ENCODE measurements at regions not wholly inside any gene's neighbourhood (a gene's known extent, or its start where the extent isn't known, plus 50 kb on each side); places are given as distances from the start of the nearest gene placed in this dataset.

GRCh38 chr18:45539491-45539891, 75.8 kb upstream of the SLC14A2 start:
- Mint-ChIP-seq H3K36me3 (ENCODE audit: low read depth) (no peaks in the 10 kb centered on the region), H3K4me3 (no peak overlapping the region), H3K27ac (no peak overlapping the region), H3K9me3 (no peaks in the 10 kb centered on the region), H3K4me1 (no peaks in the 10 kb centered on the region), H3K27me3 (peaks cover 5% of the 10 kb centered on the region)
- DNase-seq, result no peak
- POLR2A ChIA-PET, result no interaction called here
- CTCF ChIA-PET, result no interaction called here

- Mint-ChIP-seq H3K27me3 (peaks cover 5% of the 10 kb centered on the region), H3K36me3 (ENCODE audit: low read depth) (no peaks in the 10 kb centered on the region), H3K4me3 (no peak overlapping the region), H3K27ac (no peak overlapping the region), H3K9me3 (no peaks in the 10 kb centered on the region), H3K4me1 (no peaks in the 10 kb centered on the region)
- DNase-seq, result no peak
- CTCF ChIA-PET, result no interaction called here
- POLR2A ChIA-PET, result no interaction called here
Observed at GRCh38 chr18:45540125-45540524, 75.2 kb upstream of the SLC14A2 start.

DNA sequence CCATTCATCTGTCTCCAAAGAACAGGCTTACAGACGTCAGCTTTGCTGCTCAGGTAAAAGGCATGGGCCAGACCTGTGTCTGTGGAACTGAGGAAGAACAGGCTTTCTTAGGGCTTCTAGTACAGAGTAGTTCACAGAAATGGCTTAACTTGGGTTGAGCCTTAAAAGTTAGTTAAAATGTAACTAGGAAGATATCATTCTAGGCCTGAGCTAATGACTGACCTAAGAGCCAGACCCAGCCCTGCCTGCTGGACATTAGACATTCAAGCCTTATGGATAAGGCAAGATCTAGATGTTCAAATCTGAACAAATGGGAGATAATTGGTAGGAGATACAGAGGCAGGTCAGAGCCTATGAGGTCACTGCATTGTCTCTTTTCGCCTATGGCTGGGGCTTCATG, 73.9 kb upstream of the SLC14A2 start:
- no peak overlapping the region for H3K4me3 Mint-ChIP-seq
- POLR2A ChIA-PET, result no interaction called here
- H3K4me1 Mint-ChIP-seq, result no peaks in the 10 kb centered on the region
- CTCF ChIA-PET, result no interaction called here
- no peaks in the 10 kb centered on the region for H3K9me3 Mint-ChIP-seq
- no peak overlapping the region for H3K27ac Mint-ChIP-seq
- DNase-seq, result no peak
- no peaks in the 10 kb centered on the region for H3K36me3 Mint-ChIP-seq (ENCODE audit: low read depth)
- peaks cover 5% of the 10 kb centered on the region for H3K27me3 Mint-ChIP-seq

DNA sequence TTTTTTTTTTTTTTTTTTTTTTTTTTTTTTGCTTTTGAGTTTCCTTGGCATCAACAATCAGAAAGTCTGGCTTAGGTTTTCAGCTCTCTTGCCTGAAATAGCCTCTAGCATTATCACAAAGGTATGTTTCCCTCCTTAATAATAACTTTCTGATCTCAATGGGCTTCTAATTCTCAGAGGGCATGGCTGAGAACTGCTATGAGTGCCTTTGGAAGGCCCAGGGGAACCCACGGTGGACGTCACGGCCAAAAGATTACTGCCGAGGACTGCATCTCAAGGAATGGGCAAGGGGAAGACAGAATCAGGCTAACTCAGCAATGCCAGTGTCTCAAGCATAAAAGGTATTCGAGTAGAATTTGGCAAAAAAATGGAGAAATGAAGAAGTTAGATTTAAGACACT, 73.2 kb upstream of the SLC14A2 start:
- Mint-ChIP-seq H3K4me3 (no peak overlapping the region), H3K4me1 (no peaks in the 10 kb centered on the region), H3K36me3 (ENCODE audit: low read depth) (no peaks in the 10 kb centered on the region), H3K27me3 (peaks cover 3% of the 10 kb centered on the region), H3K27ac (no peak overlapping the region), H3K9me3 (no peaks in the 10 kb centered on the region)
- DNase-seq, result no peak
- POLR2A ChIA-PET, result no interaction called here
- CTCF ChIA-PET, result no interaction called here

DNA sequence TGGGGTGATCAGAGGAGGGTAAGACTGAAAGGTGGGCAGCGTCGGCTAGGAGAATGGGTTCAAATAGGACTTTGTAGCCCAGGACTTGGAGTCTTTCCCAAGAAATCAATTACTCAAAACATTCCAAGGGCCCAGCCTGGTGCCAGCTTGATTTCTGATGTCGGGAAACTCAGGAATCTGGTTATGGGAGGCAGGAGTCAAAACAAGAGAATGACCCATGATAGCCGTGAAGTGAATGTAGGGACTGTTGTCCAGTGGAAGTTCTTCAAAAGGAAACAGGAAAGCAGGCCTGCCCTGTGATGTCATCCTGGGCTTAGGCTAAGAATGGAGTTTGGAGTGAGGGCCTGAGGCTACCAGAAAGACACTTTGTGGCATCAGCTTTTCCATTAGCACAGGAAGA, 67.4 kb upstream of the SLC14A2 start:
- H3K9me3 Mint-ChIP-seq, result no peaks in the 10 kb centered on the region
- H3K27me3 Mint-ChIP-seq, result peaks cover 3% of the 10 kb centered on the region
- ChIA-PET POLR2A (no interaction called here), CTCF (no interaction called here)
- DNase-seq, result no peak
- no peak overlapping the region for H3K27ac Mint-ChIP-seq
- no peak overlapping the region for H3K4me3 Mint-ChIP-seq
- no peaks in the 10 kb centered on the region for H3K36me3 Mint-ChIP-seq (ENCODE audit: low read depth)
- H3K4me1 Mint-ChIP-seq, result no peaks in the 10 kb centered on the region

DNA sequence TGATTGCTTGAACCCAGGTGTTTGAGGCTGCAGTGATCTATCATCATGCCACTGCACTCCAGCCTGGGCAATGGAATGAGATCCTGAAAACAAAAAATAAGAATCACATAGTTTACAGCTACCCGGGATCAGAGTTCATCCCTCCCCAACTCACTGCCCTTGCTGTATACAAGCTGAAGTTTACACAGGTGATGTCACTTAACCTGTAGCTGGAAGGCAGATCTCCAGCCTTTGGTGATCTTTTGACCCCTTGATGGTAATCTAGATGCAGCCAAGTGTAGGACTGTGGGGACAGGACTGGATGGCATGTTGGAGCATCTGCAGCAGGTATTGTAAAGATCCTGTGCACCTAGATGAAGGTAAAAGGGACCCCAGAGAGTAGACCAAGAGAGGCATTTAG, 66.7 kb upstream of the SLC14A2 start:
- Mint-ChIP-seq H3K4me3 (no peak overlapping the region), H3K36me3 (ENCODE audit: low read depth) (no peaks in the 10 kb centered on the region), H3K9me3 (no peaks in the 10 kb centered on the region), H3K27ac (no peak overlapping the region), H3K27me3 (peaks cover 3% of the 10 kb centered on the region), H3K4me1 (no peaks in the 10 kb centered on the region)
- CTCF ChIA-PET, result no interaction called here
- DNase-seq, result no peak
- POLR2A ChIA-PET, result no interaction called here

- CTCF ChIA-PET, result no interaction called here
- H3K27ac Mint-ChIP-seq, result no peak overlapping the region
- H3K9me3 Mint-ChIP-seq, result no peaks in the 10 kb centered on the region
- H3K27me3 Mint-ChIP-seq, result peaks cover 3% of the 10 kb centered on the region
- DNase-seq, result no peak
- POLR2A ChIA-PET, result no interaction called here
- H3K4me1 Mint-ChIP-seq, result no peaks in the 10 kb centered on the region
- H3K36me3 Mint-ChIP-seq (ENCODE audit: low read depth), result no peaks in the 10 kb centered on the region
- no peak overlapping the region for H3K4me3 Mint-ChIP-seq
Observed at GRCh38 chr18:45549290-45549689, 66.0 kb upstream of the SLC14A2 start.

GRCh38 chr18:45551142-45551815, 64.0 kb upstream of the SLC14A2 start:
- Mint-ChIP-seq H3K4me3 (no peak overlapping the region), H3K27me3 (peaks cover 3% of the 10 kb centered on the region), H3K27ac (no peak overlapping the region), H3K36me3 (ENCODE audit: low read depth) (no peaks in the 10 kb centered on the region), H3K9me3 (no peaks in the 10 kb centered on the region), H3K4me1 (no peaks in the 10 kb centered on the region)
- ChIA-PET POLR2A (no interaction called here), CTCF (interaction anchor here (0.6 kb wide), 1 partner anchor 42 kb away, joined by 5 read pairs; no protein-coding TSS in a partner anchor)
- no peak for DNase-seq

DNA sequence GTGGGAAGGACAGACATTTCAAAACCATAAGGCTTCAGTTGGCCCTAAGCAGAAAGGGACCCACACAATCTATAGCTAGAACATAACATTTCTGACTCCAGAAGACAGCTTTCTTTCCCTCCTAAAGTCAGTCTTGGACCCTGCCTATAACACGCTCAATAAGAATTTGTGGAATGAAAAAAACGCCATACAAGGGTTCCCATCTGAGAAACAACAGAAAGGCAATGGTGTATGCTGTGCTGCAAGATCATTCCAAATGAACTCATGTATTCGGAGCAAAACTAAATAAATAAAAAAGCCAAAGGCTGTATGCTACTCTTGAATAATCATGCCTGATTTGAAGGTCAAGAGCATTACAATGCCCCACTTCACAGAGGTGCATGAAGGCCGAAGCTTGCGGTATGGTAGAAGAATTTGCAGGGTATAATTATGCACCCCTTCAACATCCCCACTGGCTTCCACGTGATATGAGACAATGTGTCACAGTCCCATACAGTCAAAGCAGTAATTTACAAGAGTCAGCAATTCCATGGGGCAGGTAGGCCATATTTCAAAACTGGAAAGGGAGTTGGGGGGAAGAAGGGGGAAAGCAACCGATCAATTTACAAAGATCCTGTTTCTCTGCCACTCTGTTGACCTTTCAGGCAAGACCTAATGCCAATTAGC, 61.4 kb upstream of the SLC14A2 start:
- DNase-seq, result no peak
- Mint-ChIP-seq H3K4me1 (no peaks in the 10 kb centered on the region), H3K9me3 (no peaks in the 10 kb centered on the region), H3K27me3 (peaks cover 3% of the 10 kb centered on the region), H3K36me3 (ENCODE audit: low read depth) (no peaks in the 10 kb centered on the region), H3K4me3 (no peak overlapping the region), H3K27ac (no peak overlapping the region)
- POLR2A ChIA-PET, result no interaction called here
- CTCF ChIA-PET, result no interaction called here

GRCh38 chr18:45554389-45554737, 60.9 kb upstream of the SLC14A2 start:
- H3K9me3 Mint-ChIP-seq, result no peaks in the 10 kb centered on the region
- ChIA-PET CTCF (no interaction called here), POLR2A (no interaction called here)
- H3K36me3 Mint-ChIP-seq (ENCODE audit: low read depth), result no peaks in the 10 kb centered on the region
- no peak overlapping the region for H3K4me3 Mint-ChIP-seq
- H3K27me3 Mint-ChIP-seq, result peaks cover 3% of the 10 kb centered on the region
- no peaks in the 10 kb centered on the region for H3K4me1 Mint-ChIP-seq
- H3K27ac Mint-ChIP-seq, result no peak overlapping the region
- DNase-seq, result no peak

- Mint-ChIP-seq H3K9me3 (no peaks in the 10 kb centered on the region), H3K27me3 (peaks cover 3% of the 10 kb centered on the region), H3K36me3 (ENCODE audit: low read depth) (no peaks in the 10 kb centered on the region), H3K4me1 (no peaks in the 10 kb centered on the region), H3K27ac (no peak overlapping the region), H3K4me3 (no peak overlapping the region)
- no peak for DNase-seq
- ChIA-PET POLR2A (no interaction called here), CTCF (interaction anchor here (1.9 kb wide), 1 partner anchor 23 kb away, joined by 4 read pairs; no protein-coding TSS in a partner anchor)
Observed at GRCh38 chr18:45556222-45556621, 59.1 kb upstream of the SLC14A2 start.

GRCh38 chr18:45557287-45557686, 58.0 kb upstream of the SLC14A2 start:
- CTCF ChIA-PET, result interaction anchor here (1.9 kb wide), 1 partner anchor 22 kb away, joined by 4 read pairs; no protein-coding TSS in a partner anchor
- POLR2A ChIA-PET, result no interaction called here
- H3K4me1 Mint-ChIP-seq, result no peaks in the 10 kb centered on the region
- DNase-seq, result no peak
- no peaks in the 10 kb centered on the region for H3K36me3 Mint-ChIP-seq (ENCODE audit: low read depth)
- no peak overlapping the region for H3K27ac Mint-ChIP-seq
- no peak overlapping the region for H3K4me3 Mint-ChIP-seq
- peaks cover 3% of the 10 kb centered on the region for H3K27me3 Mint-ChIP-seq
- H3K9me3 Mint-ChIP-seq, result no peaks in the 10 kb centered on the region

GRCh38 chr18:45557779-45558178, 57.5 kb upstream of the SLC14A2 start:
- Mint-ChIP-seq H3K9me3 (no peaks in the 10 kb centered on the region), H3K4me3 (no peak overlapping the region), H3K36me3 (ENCODE audit: low read depth) (no peaks in the 10 kb centered on the region), H3K27ac (no peak overlapping the region), H3K4me1 (no peaks in the 10 kb centered on the region), H3K27me3 (no peaks in the 10 kb centered on the region)
- POLR2A ChIA-PET, result no interaction called here
- no peak for DNase-seq
- CTCF ChIA-PET, result interaction anchor here (1.9 kb wide), 1 partner anchor 21 kb away, joined by 4 read pairs; no protein-coding TSS in a partner anchor

- POLR2A ChIA-PET, result no interaction called here
- Mint-ChIP-seq H3K27me3 (no peaks in the 10 kb centered on the region), H3K36me3 (ENCODE audit: low read depth) (no peaks in the 10 kb centered on the region), H3K4me3 (no peak overlapping the region), H3K4me1 (no peaks in the 10 kb centered on the region), H3K27ac (no peak overlapping the region), H3K9me3 (no peaks in the 10 kb centered on the region)
- DNase-seq, result no peak
- CTCF ChIA-PET, result no interaction called here
Observed at GRCh38 chr18:45559258-45559657, 56.0 kb upstream of the SLC14A2 start.

All from activated CD4-positive, alpha-beta T cell treated with anti-CD3 and anti-CD28 coated beads, Interleukin-2, amount 10 ng/mL, durations not matched to agents 7 days and 5 days (primary cell).